Keratinocyte (primary cell): ENCODE measurements at regions not wholly inside any gene's neighbourhood (a gene's known extent, or its start where the extent isn't known, plus 50 kb on each side); places are given as distances from the start of the nearest gene placed in this dataset.

Experiments
- CTCF ChIP-seq, 3 experiments: IDR thresholded peaks in 1 of 3; conservative IDR thresholded peaks in 1 of 3; optimal IDR thresholded peaks in 1 of 3; 2 replicates in 2 of 3; 3 replicates in 1 of 3; pipeline versions ENCODE3 to v1.5.1; 2011; ENCODE audit warnings: low read length in 3 of 3, mild to moderate bottlenecking in 3 of 3, moderate library complexity in 2 of 3, control low read depth in 1 of 3, inconsistent platforms in 1 of 3; ENCODE audit not compliant: insufficient read depth in 2 of 3; ENCODE audit errors: extremely low read depth in 1 of 3
- EZH2 ChIP-seq: IDR thresholded peaks from one replicate; pipeline ENCODE4 v1.6.1; 2012; ENCODE audit warnings: inconsistent platforms, mild to moderate bottlenecking, low read length, moderate library complexity

- TF ChIP-seq EZH2 (no peak), CTCF (optimal IDR thresholded peaks at IDR 0.05 in 1 of 3, IDR thresholded peaks at IDR 0.05 in 1 of 3, conservative IDR thresholded peaks at IDR 0.05 in 1 of 3; ENCODE audit: extremely low read depth in 1 of 3, insufficient read depth in 2 of 3, low read length in 3 of 3) (no peak)
Observed at GRCh38 chr3:59163953-59164352, 114.1 kb upstream of the CFAP20DC start.
